IMR-90 (cell line): ENCODE measurements at regions not wholly inside any gene's neighbourhood (a gene's known extent, or its start where the extent isn't known, plus 50 kb on each side); places are given as distances from the start of the nearest gene placed in this dataset.

Experiments used
- ATAC-seq: fragments of 200-7000 bp; cut with Tn5 transposase; 2 replicates; pipeline ENCODE4 v1.9.1; 2020; ENCODE audit warnings: low read depth, mild to moderate bottlenecking, moderate library complexity
- BruUV-seq: library from RNA; stranded (reverse); fragments of 400-500 nt; replicated peaks from 2 replicates; lab custom pipeline; 2021; lab: Mats Ljungman, UMichigan
- CTCF ChIA-PET: fragments of 300-600 bp; formaldehyde crosslinking; extraction: SDS; loops from one replicate; lab custom pipeline; 2021; ENCODE audit warnings: antibody characterized with exemption; lab: Yijun Ruan, JAX
- POLR2A ChIA-PET: fragments of 300-600 bp; sonication (Branson Sonifier 250); formaldehyde crosslinking; loops from one replicate; lab custom pipeline; 2022; ENCODE audit warnings: antibody characterized with exemption; ENCODE audit not compliant: unreplicated experiment; lab: Charles Lee
- DNase-seq: peaks from one replicate; pipeline ENCODE4 v3.0.0; 2013
- H2AFZ ChIP-seq: replicated peaks from 2 replicates; pipeline ENCODE3; 2013; ENCODE audit warnings: low read length, mild to moderate bottlenecking; ENCODE audit not compliant: poor library complexity
- H2AK5ac ChIP-seq: 2 replicates; pipeline ENCODE4 v1.6.1; 2013; ENCODE audit warnings: low read depth, low read length, inconsistent platforms
- H2AK9ac ChIP-seq: replicated peaks from 2 replicates; pipeline ENCODE3; 2013; ENCODE audit warnings: mild to moderate bottlenecking, low read depth, low read length, moderate library complexity; ENCODE audit not compliant: poor library complexity
- H2BK120ac ChIP-seq: 2 replicates; pipeline ENCODE4 v1.6.1; 2013; ENCODE audit warnings: low read depth, low read length, inconsistent platforms
- H2BK15ac ChIP-seq: 3 replicates; pipeline ENCODE4 v1.6.1; 2013; ENCODE audit warnings: low read depth, low read length, inconsistent platforms
- H2BK20ac ChIP-seq: 2 replicates; pipeline ENCODE4 v1.6.1; 2013; ENCODE audit warnings: low read depth, mild to moderate bottlenecking, inconsistent platforms, low read length, moderate library complexity
- H2BK5ac ChIP-seq: 2 replicates; pipeline ENCODE4 v1.6.1; 2013; ENCODE audit warnings: mild to moderate bottlenecking, low read depth, low read length, inconsistent platforms; ENCODE audit not compliant: poor library complexity, severe bottlenecking
- H3K14ac ChIP-seq: replicated peaks from 2 replicates; pipeline ENCODE4 v1.6.1; 2013; ENCODE audit warnings: low read depth, low read length, inconsistent platforms
- H3K18ac ChIP-seq: 2 replicates; pipeline ENCODE4 v1.6.1; 2013; ENCODE audit warnings: low read depth, low read length, control low read depth
- H3K23ac ChIP-seq: 2 replicates; pipeline ENCODE4 v1.6.1; 2013; ENCODE audit warnings: low read depth, low read length, inconsistent platforms
- H3K27ac ChIP-seq: 2 replicates; pipeline ENCODE4 v1.5.1; 2013; ENCODE audit warnings: mild to moderate bottlenecking, control low read depth, low read length; ENCODE audit not compliant: insufficient read depth
- H3K27me3 ChIP-seq: 2 replicates; pipeline ENCODE4 v1.6.1; 2013; ENCODE audit warnings: low read length; ENCODE audit not compliant: control insufficient read depth, insufficient read depth
- H3K36me3 ChIP-seq: 2 replicates; pipeline ENCODE4 v1.6.1; 2013; ENCODE audit warnings: low read length, mixed read lengths; ENCODE audit not compliant: control insufficient read depth, insufficient read depth
- H3K4ac ChIP-seq: 2 replicates; pipeline ENCODE4 v1.6.1; 2013; ENCODE audit warnings: low read depth, low read length, inconsistent platforms
- H3K4me1 ChIP-seq: 2 replicates; pipeline ENCODE4 v1.6.1; 2013; ENCODE audit warnings: low read length, mixed read lengths; ENCODE audit not compliant: control insufficient read depth, insufficient read depth
- H3K4me2 ChIP-seq: 2 replicates; pipeline ENCODE4 v1.6.1; 2013; ENCODE audit warnings: low read depth, mild to moderate bottlenecking, control low read depth, low read length, moderate library complexity
- H3K4me3 ChIP-seq: 2 replicates; pipeline ENCODE4 v1.5.1; 2013; ENCODE audit warnings: low read depth, mild to moderate bottlenecking, control low read depth, low read length, moderate library complexity; ENCODE audit not compliant: insufficient read depth
- H3K56ac ChIP-seq: 2 replicates; pipeline ENCODE4 v1.6.1; 2013; ENCODE audit warnings: low read length, inconsistent platforms; ENCODE audit not compliant: insufficient read depth; ENCODE audit errors: extremely low read depth
- H3K79me1 ChIP-seq, 2 experiments: 2 replicates each; pipeline ENCODE4 v1.6.1; 2013; ENCODE audit warnings: low read length in 2 of 2, inconsistent platforms in 1 of 2, low read depth in 1 of 2
- H3K9ac ChIP-seq: 2 replicates; pipeline ENCODE4 v1.6.1; 2013; ENCODE audit warnings: low read depth, low read length, control low read depth
- H3K9me1 ChIP-seq: 2 replicates; pipeline ENCODE4 v1.6.1; 2013; ENCODE audit warnings: low read length, inconsistent platforms; ENCODE audit not compliant: insufficient read depth
- H3K9me3 ChIP-seq: 2 replicates; pipeline ENCODE4 v1.6.1; 2013; ENCODE audit warnings: low read length; ENCODE audit not compliant: control insufficient read depth, insufficient read depth
- H4K20me1 ChIP-seq: 2 replicates; pipeline ENCODE4 v1.6.1; 2013; ENCODE audit warnings: low read length, inconsistent platforms; ENCODE audit not compliant: insufficient read depth
- H4K5ac ChIP-seq: 2 replicates; pipeline ENCODE4 v1.6.1; 2013; ENCODE audit warnings: mild to moderate bottlenecking, low read depth, low read length, control low read depth
- H4K8ac ChIP-seq, 2 experiments: 2 replicates each; pipeline ENCODE4 v1.6.1; 2013; ENCODE audit warnings: low read depth in 2 of 2, low read length in 2 of 2, control low read depth in 1 of 2, inconsistent platforms in 1 of 2
- H4K91ac ChIP-seq: 2 replicates; pipeline ENCODE4 v1.6.1; 2013; ENCODE audit warnings: low read depth, low read length, inconsistent platforms; ENCODE audit not compliant: insufficient read depth
- BHLHE40 ChIP-seq: fragments of 150-350 bp; IDR thresholded peaks from 2 replicates; pipeline ENCODE4 v1.6.1; 2016; ENCODE audit warnings: mild to moderate bottlenecking, low read depth, low read length
- CEBPB ChIP-seq: IDR thresholded peaks from 2 replicates; pipeline ENCODE4 v1.6.1; 2012; ENCODE audit warnings: low read depth, low read length, improper control_type of control experiment
- FOS ChIP-seq: fragments of 150-350 bp; IDR thresholded peaks from 2 replicates; pipeline ENCODE4 v1.6.1; 2016; ENCODE audit warnings: low read depth, low read length
- MAFK ChIP-seq: IDR thresholded peaks from 2 replicates; pipeline ENCODE4 v1.6.1; 2012; ENCODE audit warnings: low read depth, low read length, improper control_type of control experiment
- MAZ ChIP-seq: IDR thresholded peaks from 2 replicates; pipeline ENCODE4 v1.6.1; 2012; ENCODE audit warnings: low read depth, mild to moderate bottlenecking, low read length, improper control_type of control experiment, moderate library complexity, borderline replicate concordance
- MXI1 ChIP-seq: IDR thresholded peaks from 2 replicates; pipeline ENCODE4 v1.6.1; 2012; ENCODE audit warnings: low read depth, mild to moderate bottlenecking, low read length, moderate library complexity, borderline replicate concordance
- NFE2L2 ChIP-seq: fragments of 150-350 bp; IDR thresholded peaks from 2 replicates; pipeline ENCODE4 v1.6.1; 2016; ENCODE audit warnings: low read depth, mild to moderate bottlenecking, low read length
- POLR2A ChIP-seq: IDR thresholded peaks from 2 replicates; pipeline ENCODE4 v1.6.1; 2012; ENCODE audit warnings: mild to moderate bottlenecking, low read depth, low read length
- RFX5 ChIP-seq: IDR thresholded peaks from 2 replicates; pipeline ENCODE4 v1.8.0; 2012; ENCODE audit warnings: low read depth, mild to moderate bottlenecking, low read length, moderate library complexity
- WGBS, 2 experiments: methylation state at CpG; one replicate each; pipeline versions ENCODE4 v1.1.5 to v1.1.7; 2013; ENCODE audit warnings: missing lambda C conversion rate in 2 of 2; ENCODE audit not compliant: insufficient read length in 1 of 2; ENCODE audit errors: extremely low coverage in 2 of 2; 5-methylcytosine and 5-hydroxymethylcytosine counted together
- dilution Hi-C: fragments of 300-500 bp; cut with HindIII; formaldehyde crosslinking; loops from one replicate; pipeline ENCODE4 v1.14.3; 2018; ENCODE audit warnings: low sequenced_read_pairs; ENCODE audit not compliant: unreplicated experiment
- in situ Hi-C: fragments of 300-500 bp; cut with MboI; formaldehyde crosslinking; loops from 3 replicates; pipeline ENCODE4 v1.14.3; 2019; ENCODE audit warnings: low sequenced_read_pairs, inconsistent platforms, mixed read lengths
- intact Hi-C: fragments of 100-400 bp; cut with micrococcal nuclease; formaldehyde crosslinking; loops from 2 replicates; pipeline ENCODE4 v1.10.0; 2022
- TF ChIP-seq, protein P1 (sequence below): fragments of 150-350 bp; IDR thresholded peaks from 2 replicates; pipeline ENCODE4 v1.6.1; 2017; ENCODE audit warnings: mild to moderate bottlenecking, antibody characterized with exemption, low read length, low read depth
- TF ChIP-seq, protein P2 (sequence below): fragments of 150-350 bp; IDR thresholded peaks from 2 replicates; pipeline ENCODE4 v1.6.1; 2016; ENCODE audit warnings: low read depth, mild to moderate bottlenecking, low read length, moderate library complexity, borderline replicate concordance

DNA sequence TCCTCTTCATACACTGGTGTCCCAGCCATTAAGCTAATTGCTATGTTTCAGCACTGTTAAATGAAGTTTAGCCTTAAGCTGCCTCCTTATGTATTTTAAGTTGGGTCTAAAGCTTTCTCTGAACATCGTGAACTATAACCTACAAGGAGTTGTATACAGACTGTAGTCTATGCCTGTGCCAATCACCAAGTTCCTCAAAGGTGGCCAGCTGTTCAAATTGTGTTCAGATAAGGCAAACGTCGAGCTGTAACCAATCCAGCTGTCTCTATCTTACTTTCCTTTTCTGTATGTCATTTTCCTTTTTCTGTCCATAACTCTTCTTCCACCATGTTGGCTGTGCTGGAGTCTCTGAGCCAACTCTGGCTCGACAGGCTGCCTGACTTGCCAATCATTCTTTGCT, 199.6 kb downstream of the OGFRL1 start:
- H4K8ac ChIP-seq, result peak overlapping the region in 1 of 2 experiments; percentile 8; a peak in 1 of 4 replicates
- no peaks in the 10 kb centered on the region for H3K79me1 ChIP-seq
- H3K9me1 ChIP-seq, result peaks cover 3% of the 10 kb centered on the region; the same call in 1 of the 2 replicates
- no peak overlapping the region; the same call in 1 of the 2 replicates for H4K5ac ChIP-seq
- peaks cover 7% of the 10 kb centered on the region for H3K4me1 ChIP-seq
- no peak overlapping the region for H2BK5ac ChIP-seq
- H3K4ac ChIP-seq, result peak overlapping the region; percentile 58
- CTCF ChIA-PET, result no interaction called here
- in situ Hi-C loops (no loop called here), dilution Hi-C loops (no loop called here), intact Hi-C loops (no loop called here)
- H3K4me2 ChIP-seq, result peak overlapping the region; percentile 27; the same call in 1 of the 2 replicates
- no peak for TF ChIP-seq MXI1
- no peak for TF ChIP-seq CEBPB
- no peak for TF ChIP-seq RFX5
- TF ChIP-seq, protein P1, sequence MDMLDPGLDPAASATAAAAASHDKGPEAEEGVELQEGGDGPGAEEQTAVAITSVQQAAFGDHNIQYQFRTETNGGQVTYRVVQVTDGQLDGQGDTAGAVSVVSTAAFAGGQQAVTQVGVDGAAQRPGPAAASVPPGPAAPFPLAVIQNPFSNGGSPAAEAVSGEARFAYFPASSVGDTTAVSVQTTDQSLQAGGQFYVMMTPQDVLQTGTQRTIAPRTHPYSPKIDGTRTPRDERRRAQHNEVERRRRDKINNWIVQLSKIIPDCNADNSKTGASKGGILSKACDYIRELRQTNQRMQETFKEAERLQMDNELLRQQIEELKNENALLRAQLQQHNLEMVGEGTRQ, result no peak
- no peak for TF ChIP-seq MAFK
- no peak for TF ChIP-seq BHLHE40
- no peak for TF ChIP-seq POLR2A
- no peak for TF ChIP-seq NFE2L2
- TF ChIP-seq MAZ, result no peak
- TF ChIP-seq, protein P2, sequence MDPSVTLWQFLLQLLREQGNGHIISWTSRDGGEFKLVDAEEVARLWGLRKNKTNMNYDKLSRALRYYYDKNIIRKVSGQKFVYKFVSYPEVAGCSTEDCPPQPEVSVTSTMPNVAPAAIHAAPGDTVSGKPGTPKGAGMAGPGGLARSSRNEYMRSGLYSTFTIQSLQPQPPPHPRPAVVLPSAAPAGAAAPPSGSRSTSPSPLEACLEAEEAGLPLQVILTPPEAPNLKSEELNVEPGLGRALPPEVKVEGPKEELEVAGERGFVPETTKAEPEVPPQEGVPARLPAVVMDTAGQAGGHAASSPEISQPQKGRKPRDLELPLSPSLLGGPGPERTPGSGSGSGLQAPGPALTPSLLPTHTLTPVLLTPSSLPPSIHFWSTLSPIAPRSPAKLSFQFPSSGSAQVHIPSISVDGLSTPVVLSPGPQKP, result no peak
- TF ChIP-seq FOS, result no peak
- DNase-seq (no peak), ATAC-seq (no peak)
- H2AFZ ChIP-seq, result no peak overlapping the region
- POLR2A ChIA-PET, result no interaction called here
- peak overlapping the region; percentile 74; the same call in 1 of the 2 replicates for H3K18ac ChIP-seq
- H3K27ac ChIP-seq, result no peak overlapping the region
- peak overlapping the region; percentile 11; the same call in 1 of the 2 replicates for H4K91ac ChIP-seq
- 0 out of 2 replicates have a peak overlapping the region, but pooled peaks have one; percentile 5 for H2AK5ac ChIP-seq
- H3K23ac ChIP-seq, result 0 out of 2 replicates have a peak overlapping the region, but pooled peaks have one; percentile 2
- peak overlapping the region; percentile 54; the same call in 2 of the 3 replicates for H2BK15ac ChIP-seq
- H2BK120ac ChIP-seq, result peak overlapping the region; percentile 67
- no peaks in the 10 kb centered on the region for H3K9me3 ChIP-seq
- WGBS, 2 experiments, result no CpG with 5 or more reads among the region's 4 CpGs
- H2BK20ac ChIP-seq, result peak overlapping the region; percentile 38
- no TSS peak for BruUV-seq
- H3K9ac ChIP-seq, result no peak overlapping the region
- H3K36me3 ChIP-seq, result no peaks in the 10 kb centered on the region
- H3K56ac ChIP-seq, result no peak overlapping the region
- H3K14ac ChIP-seq, result peak overlapping the region; percentile 61
- no peaks in the 10 kb centered on the region for H3K27me3 ChIP-seq
- H3K4me3 ChIP-seq, result no peak overlapping the region
- no peaks in the 10 kb centered on the region for H4K20me1 ChIP-seq
- H2AK9ac ChIP-seq, result no peak overlapping the region
